ENCODE measurements at regions not wholly inside any gene's neighbourhood (a gene's known extent, or its start where the extent isn't known, plus 50 kb on each side); places are given as distances from the start of the nearest gene placed in this dataset.

GRCh38 chr17:14926526-14927122, 338.5 kb downstream of the PMP22 start:
- peak; percentile 22 for DNase-seq (ENCODE audit: low read depth)
- in situ Hi-C loops (cut with HindIII; ENCODE audit: low pct_unique_long_range_greater_than_20kb, low sequenced_read_pairs) = no loop called here

- DNase-seq (ENCODE audit: low read depth) = no peak
- in situ Hi-C loops (cut with HindIII; ENCODE audit: low pct_unique_long_range_greater_than_20kb, low sequenced_read_pairs) = no loop called here
These were observed 339.1 kb downstream of the PMP22 start for GRCh38 chr17:14926073-14926472.

GRCh38 chr17:14925498-14925897, 339.6 kb downstream of the PMP22 start:
- in situ Hi-C loops (cut with HindIII; ENCODE audit: low pct_unique_long_range_greater_than_20kb, low sequenced_read_pairs) = no loop called here
- DNase-seq (ENCODE audit: low read depth) = no peak

GRCh38 chr17:14923981-14924380, 341.1 kb downstream of the PMP22 start:
- in situ Hi-C loops (cut with HindIII; ENCODE audit: low pct_unique_long_range_greater_than_20kb, low sequenced_read_pairs) = no loop called here
- no peak for DNase-seq (ENCODE audit: low read depth)

GRCh38 chr17:14922411-14922810, 342.7 kb downstream of the PMP22 start:
- in situ Hi-C loops (cut with HindIII; ENCODE audit: low pct_unique_long_range_greater_than_20kb, low sequenced_read_pairs) = no loop called here
- DNase-seq (ENCODE audit: low read depth) = no peak

GRCh38 chr17:14921936-14922335, 343.2 kb downstream of the PMP22 start:
- in situ Hi-C loops (cut with HindIII; ENCODE audit: low pct_unique_long_range_greater_than_20kb, low sequenced_read_pairs) = no loop called here
- DNase-seq (ENCODE audit: low read depth) = no peak

- in situ Hi-C loops (cut with HindIII; ENCODE audit: low pct_unique_long_range_greater_than_20kb, low sequenced_read_pairs) = no loop called here
- DNase-seq (ENCODE audit: low read depth) = no peak
These were observed 345.4 kb downstream of the PMP22 start for GRCh38 chr17:14919631-14920213.

- in situ Hi-C loops (cut with HindIII; ENCODE audit: low pct_unique_long_range_greater_than_20kb, low sequenced_read_pairs) = no loop called here
- no peak for DNase-seq (ENCODE audit: low read depth)
These were observed 346.0 kb downstream of the PMP22 start for GRCh38 chr17:14919094-14919493.

GRCh38 chr17:14918540-14918939, 346.6 kb downstream of the PMP22 start:
- in situ Hi-C loops (cut with HindIII; ENCODE audit: low pct_unique_long_range_greater_than_20kb, low sequenced_read_pairs) = no loop called here
- no peak for DNase-seq (ENCODE audit: low read depth)

GRCh38 chr17:14910916-14911315, 354.2 kb downstream of the PMP22 start:
- in situ Hi-C loops (cut with HindIII; ENCODE audit: low pct_unique_long_range_greater_than_20kb, low sequenced_read_pairs) = no loop called here
- DNase-seq (ENCODE audit: low read depth) = no peak

- no peak for DNase-seq (ENCODE audit: low read depth)
- in situ Hi-C loops (cut with HindIII; ENCODE audit: low pct_unique_long_range_greater_than_20kb, low sequenced_read_pairs) = no loop called here
These were observed 360.7 kb downstream of the PMP22 start for GRCh38 chr17:14904386-14904785.

- in situ Hi-C loops (cut with HindIII; ENCODE audit: low pct_unique_long_range_greater_than_20kb, low sequenced_read_pairs) = no loop called here
- DNase-seq (ENCODE audit: low read depth) = no peak
These were observed 361.3 kb downstream of the PMP22 start for GRCh38 chr17:14903854-14904253.

GRCh38 chr17:14902803-14903202, 362.3 kb downstream of the PMP22 start:
- in situ Hi-C loops (cut with HindIII; ENCODE audit: low pct_unique_long_range_greater_than_20kb, low sequenced_read_pairs) = no loop called here
- no peak for DNase-seq (ENCODE audit: low read depth)

GRCh38 chr17:14902297-14902696, 362.8 kb downstream of the PMP22 start:
- in situ Hi-C loops (cut with HindIII; ENCODE audit: low pct_unique_long_range_greater_than_20kb, low sequenced_read_pairs) = no loop called here
- DNase-seq (ENCODE audit: low read depth) = no peak

- in situ Hi-C loops (cut with HindIII; ENCODE audit: low pct_unique_long_range_greater_than_20kb, low sequenced_read_pairs) = no loop called here
- DNase-seq (ENCODE audit: low read depth) = no peak
These were observed 363.8 kb downstream of the PMP22 start for GRCh38 chr17:14901376-14901775.

- in situ Hi-C loops (cut with HindIII; ENCODE audit: low pct_unique_long_range_greater_than_20kb, low sequenced_read_pairs) = no loop called here
- DNase-seq (ENCODE audit: low read depth) = peak; percentile 12
These were observed 378.9 kb downstream of the PMP22 start for GRCh38 chr17:14886200-14886739.

- DNase-seq (ENCODE audit: low read depth) = no peak
- in situ Hi-C loops (cut with HindIII; ENCODE audit: low pct_unique_long_range_greater_than_20kb, low sequenced_read_pairs) = no loop called here
These were observed 383.0 kb downstream of the PMP22 start for GRCh38 chr17:14882131-14882530.

GRCh38 chr17:14875557-14876412, 389.3 kb downstream of the PMP22 start:
- in situ Hi-C loops (cut with HindIII; ENCODE audit: low pct_unique_long_range_greater_than_20kb, low sequenced_read_pairs) = no loop called here
- no peak for DNase-seq (ENCODE audit: low read depth)

- in situ Hi-C loops (cut with HindIII; ENCODE audit: low pct_unique_long_range_greater_than_20kb, low sequenced_read_pairs) = no loop called here
- DNase-seq (ENCODE audit: low read depth) = no peak
These were observed 391.1 kb downstream of the PMP22 start for GRCh38 chr17:14873996-14874395.
